NB4 (cell line): ENCODE measurements at regions not wholly inside any gene's neighbourhood (a gene's known extent, or its start where the extent isn't known, plus 50 kb on each side); places are given as distances from the start of the nearest gene placed in this dataset.

Experiments
- CTCF ChIP-seq: IDR thresholded peaks from one replicate; pipeline ENCODE4 v1.5.1; 2012; ENCODE audit warnings: low read depth, low read length
- MYC ChIP-seq: IDR thresholded peaks from 2 replicates; pipeline ENCODE4 v1.6.1; 2011; ENCODE audit warnings: low read depth, low read length
- POLR2A ChIP-seq: IDR thresholded peaks from 2 replicates; pipeline ENCODE4 v1.6.1; 2011; ENCODE audit warnings: mild to moderate bottlenecking; ENCODE audit not compliant: insufficient read length; ENCODE audit errors: extremely low read depth

- TF ChIP-seq CTCF, result no peak
- TF ChIP-seq POLR2A, result no peak
- no peak for TF ChIP-seq MYC
These were observed 297.3 kb downstream of the ETAA1 start for GRCh38 chr2:67694445-67694844.
